HEK293T (cell line): ENCODE measurements at regions not wholly inside any gene's neighbourhood (a gene's known extent, or its start where the extent isn't known, plus 50 kb on each side); places are given as distances from the start of the nearest gene placed in this dataset.

ENCODE experiments used
- BHLHE40 ChIP-seq: fragments of 450-650 bp; IDR thresholded peaks from 2 replicates; pipeline ENCODE4 v1.6.1; 2016; ENCODE audit warnings: mild to moderate bottlenecking, moderate library complexity, borderline replicate concordance
- ELF4 ChIP-seq: fragments of 450-650 bp; IDR thresholded peaks from 2 replicates; pipeline ENCODE4 v1.6.1; 2017; ENCODE audit warnings: antibody characterized with exemption
- FOXA1 ChIP-seq: fragments of 450-650 bp; IDR thresholded peaks from 2 replicates; pipeline ENCODE4 v1.6.1; 2016; ENCODE audit warnings: mild to moderate bottlenecking
- FOXK2 ChIP-seq: fragments of 450-650 bp; IDR thresholded peaks from 2 replicates; pipeline ENCODE4 v1.6.1; 2016; ENCODE audit warnings: mild to moderate bottlenecking
- FOXM1 ChIP-seq: fragments of 450-650 bp; IDR thresholded peaks from 2 replicates; pipeline ENCODE4 v1.6.1; 2017; ENCODE audit warnings: mild to moderate bottlenecking, borderline replicate concordance
- HDGF ChIP-seq: fragments of 450-650 bp; IDR thresholded peaks from 2 replicates; pipeline ENCODE4 v1.6.1; 2017; ENCODE audit warnings: antibody characterized with exemption, borderline replicate concordance
- L3MBTL2 ChIP-seq: fragments of 450-650 bp; conservative IDR thresholded peaks from 2 replicates; pipeline ENCODE4 v1.6.1; 2016; ENCODE audit warnings: mild to moderate bottlenecking
- LEF1 ChIP-seq: fragments of 450-650 bp; IDR thresholded peaks from 2 replicates; pipeline ENCODE4 v1.6.1; 2017; ENCODE audit warnings: mild to moderate bottlenecking, borderline replicate concordance
- SP1 ChIP-seq: fragments of 450-650 bp; IDR thresholded peaks from 2 replicates; pipeline ENCODE4 v1.6.1; 2017
- SUZ12 ChIP-seq: fragments of 450-650 bp; IDR thresholded peaks from 2 replicates; pipeline ENCODE4 v1.6.1; 2016; ENCODE audit warnings: mild to moderate bottlenecking
- ZNF384 ChIP-seq: fragments of 450-650 bp; IDR thresholded peaks from 2 replicates; pipeline ENCODE4 v1.6.1; 2016

DNA sequence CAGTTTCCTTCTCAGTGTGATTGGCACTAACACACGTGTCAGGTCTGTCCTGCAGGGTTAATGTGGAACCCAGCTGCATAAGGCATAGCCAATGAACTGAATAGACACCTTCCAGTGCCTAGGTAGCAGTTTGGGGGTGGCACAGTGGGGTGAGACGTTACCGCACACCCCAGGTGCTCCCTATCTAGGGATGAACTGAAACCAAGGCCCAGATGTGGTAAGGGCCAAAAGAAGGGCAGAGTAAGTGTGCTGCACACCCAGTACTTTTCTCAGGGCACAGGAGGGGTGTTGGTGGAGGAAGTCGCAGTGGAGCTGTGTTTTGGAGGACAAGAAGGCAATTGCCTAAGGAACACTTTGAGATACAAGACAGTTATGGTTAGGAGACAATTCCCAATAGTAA is 317.9 kb upstream of the TSHZ3 start:
- TF ChIP-seq FOXM1, result no peak
- no peak for TF ChIP-seq ELF4
- TF ChIP-seq LEF1, result no peak
- TF ChIP-seq FOXK2, result no peak
- no peak for TF ChIP-seq SP1
- TF ChIP-seq SUZ12, result no peak
- no peak for TF ChIP-seq ZNF384
- no peak for TF ChIP-seq HDGF
- TF ChIP-seq BHLHE40, result no peak
- no peak for TF ChIP-seq L3MBTL2
- no peak for TF ChIP-seq FOXA1
